NCI-H1417 (cell line): ENCODE measurements at regions not wholly inside any gene's neighbourhood (a gene's known extent, or its start where the extent isn't known, plus 50 kb on each side); places are given as distances from the start of the nearest gene placed in this dataset.

ENCODE experiments used
- DNase-seq, 3 experiments: peaks; one replicate each; lab custom pipeline; 2025; lab: John Stamatoyannopoulos, UW

- DNase-seq: no peak
Measured at GRCh38 chrX:14173873-14174272, 144.2 kb upstream of the GEMIN8 start.

GRCh38 chrX:14164828-14165227 lies 135.1 kb upstream of the GEMIN8 start:
- DNase-seq: no peak

GRCh38 chrX:14125462-14125861 lies 95.8 kb upstream of the GEMIN8 start:
- DNase-seq: peak in 1 of 3 experiments; percentile 69

GRCh38 chrX:14124562-14124961 lies 94.9 kb upstream of the GEMIN8 start:
- no peak for DNase-seq

- no peak for DNase-seq
Measured at GRCh38 chrX:14095702-14096101, 66.0 kb upstream of the GEMIN8 start.

GRCh38 chrX:14094191-14094590 lies 64.5 kb upstream of the GEMIN8 start:
- no peak for DNase-seq

GRCh38 chrX:14084466-14084865 lies 54.8 kb upstream of the GEMIN8 start:
- DNase-seq: no peak

- no peak for DNase-seq
Measured at GRCh38 chrX:14083783-14084182, 54.1 kb upstream of the GEMIN8 start.

GRCh38 chrX:14079891-14080430 lies 50.3 kb upstream of the GEMIN8 start:
- DNase-seq: no peak
